GM23338 (cell line): ENCODE measurements at regions not wholly inside any gene's neighbourhood (a gene's known extent, or its start where the extent isn't known, plus 50 kb on each side); places are given as distances from the start of the nearest gene placed in this dataset.
A peak's percentile ranks its signal among the peaks of the same experiment; 100 is the strongest.

Experiments used
- ATAC-seq: fragments of 200-7000 bp; cut with Tn5 transposase; 3 replicates; pipeline ENCODE4 v1.9.1; 2020
- DNase-seq: peaks from one replicate; pipeline ENCODE4 v3.0.0-alpha.2; 2015; ENCODE audit warnings: low spot score
- H2AFZ ChIP-seq: fragments of 200-600 bp; sonication (generic); 2 replicates; pipeline ENCODE4 v1.8.0; 2016; ENCODE audit warnings: antibody characterized with exemption, mild to moderate bottlenecking, moderate library complexity
- H3F3A ChIP-seq: fragments of 200-600 bp; sonication (generic); replicated peaks from 2 replicates; pipeline ENCODE4 v1.8.0; 2017; ENCODE audit warnings: antibody characterized with exemption, mixed run types, low read depth
- H3K27ac ChIP-seq: fragments of 200-600 bp; sonication (generic); 2 replicates; pipeline ENCODE4 v1.6.1; 2016; ENCODE audit warnings: low read depth
- H3K27me3 ChIP-seq: fragments of 200-600 bp; sonication (generic); 2 replicates; pipeline ENCODE4 v1.8.0; 2016; ENCODE audit warnings: mild to moderate bottlenecking, mixed run types, moderate library complexity; ENCODE audit not compliant: insufficient read depth
- H3K36me3 ChIP-seq: fragments of 200-600 bp; sonication (generic); 2 replicates; pipeline ENCODE4 v1.8.0; 2016; ENCODE audit warnings: mild to moderate bottlenecking; ENCODE audit not compliant: insufficient read depth
- H3K4me1 ChIP-seq: fragments of 200-600 bp; sonication (generic); 2 replicates; pipeline ENCODE4 v1.8.0; 2016; ENCODE audit warnings: mild to moderate bottlenecking, moderate library complexity; ENCODE audit not compliant: insufficient read depth
- H3K4me2 ChIP-seq: fragments of 200-600 bp; sonication (generic); 2 replicates; pipeline ENCODE4 v1.7.1; 2017; ENCODE audit warnings: mixed run types
- H3K4me3 ChIP-seq: fragments of 200-600 bp; sonication (generic); 2 replicates; pipeline ENCODE4 v1.6.1; 2016; ENCODE audit warnings: mixed run types
- H3K79me2 ChIP-seq: fragments of 200-600 bp; sonication (generic); replicated peaks from 2 replicates; pipeline ENCODE4 v1.8.0; 2017; ENCODE audit warnings: mild to moderate bottlenecking; ENCODE audit not compliant: insufficient read depth
- H3K9me2 ChIP-seq: fragments of 200-600 bp; sonication (generic); 2 replicates; pipeline ENCODE4 v1.8.0; 2017; ENCODE audit not compliant: insufficient read depth
- H4K20me1 ChIP-seq: fragments of 200-600 bp; sonication (generic); replicated peaks from 2 replicates; pipeline ENCODE4 v1.8.0; 2017; ENCODE audit warnings: mild to moderate bottlenecking; ENCODE audit not compliant: insufficient read depth
- H3K27ac Mint-ChIP-seq: 2 replicates; pipeline ENCODE4 v1.8.0; 2020; ENCODE audit warnings: inconsistent platforms, mild to moderate bottlenecking, moderate library complexity, mixed read lengths
- H3K27me3 Mint-ChIP-seq: 3 replicates; pipeline ENCODE4 v1.8.0; 2022; ENCODE audit warnings: low read depth, mild to moderate bottlenecking, moderate library complexity, mixed read lengths, inconsistent platforms; ENCODE audit not compliant: insufficient read depth, poor library complexity
- H3K36me3 Mint-ChIP-seq: 3 replicates; pipeline ENCODE4 v1.8.0; 2021; ENCODE audit warnings: low read depth, mild to moderate bottlenecking, inconsistent platforms, moderate library complexity, mixed read lengths
- H3K4me1 Mint-ChIP-seq: 3 replicates; pipeline ENCODE4 v1.8.0; 2020; ENCODE audit warnings: mild to moderate bottlenecking, inconsistent platforms, mixed read lengths
- H3K4me3 Mint-ChIP-seq: 3 replicates; pipeline ENCODE4 v1.8.0; 2021; ENCODE audit warnings: moderate library complexity, mild to moderate bottlenecking, inconsistent platforms, mixed read lengths
- H3K9me3 Mint-ChIP-seq: 3 replicates; pipeline ENCODE4 v1.8.0; 2020; ENCODE audit warnings: moderate library complexity, mild to moderate bottlenecking, inconsistent platforms, mixed read lengths
- EZH2phosphoT487 ChIP-seq: fragments of 200-600 bp; sonication (generic); IDR thresholded peaks from one replicate; pipeline ENCODE4 v1.8.1; 2018; ENCODE audit warnings: antibody characterized with exemption; ENCODE audit not compliant: unreplicated experiment
- POLR2AphosphoS5 ChIP-seq: IDR thresholded peaks from 2 replicates; pipeline ENCODE4 v1.6.1; 2016; ENCODE audit warnings: antibody characterized with exemption, low read depth
- STAT1 ChIP-seq: IDR thresholded peaks from one replicate; pipeline ENCODE4 v1.6.1; 2016; ENCODE audit warnings: antibody characterized with exemption; ENCODE audit not compliant: unreplicated experiment
- TF ChIP-seq, protein P1 (sequence below): IDR thresholded peaks from one replicate; pipeline ENCODE4 v1.6.1; 2018; ENCODE audit warnings: antibody characterized with exemption; ENCODE audit not compliant: unreplicated experiment
- TF ChIP-seq, protein P2 (sequence below), 2 experiments: fragments of 200-600 bp in 1 of 2; sonication (generic) in 1 of 2; conservative IDR thresholded peaks; 2 replicates each; pipeline versions ENCODE4 v1.5.1 to v1.6.1; 2016 to 2017; ENCODE audit warnings: antibody characterized with exemption in 2 of 2, low read depth in 2 of 2, mild to moderate bottlenecking in 2 of 2, moderate library complexity in 1 of 2
- TF ChIP-seq, protein P3 (sequence below): IDR thresholded peaks from 2 replicates; pipeline ENCODE4 v1.6.1; 2016; ENCODE audit warnings: antibody characterized with exemption

DNA sequence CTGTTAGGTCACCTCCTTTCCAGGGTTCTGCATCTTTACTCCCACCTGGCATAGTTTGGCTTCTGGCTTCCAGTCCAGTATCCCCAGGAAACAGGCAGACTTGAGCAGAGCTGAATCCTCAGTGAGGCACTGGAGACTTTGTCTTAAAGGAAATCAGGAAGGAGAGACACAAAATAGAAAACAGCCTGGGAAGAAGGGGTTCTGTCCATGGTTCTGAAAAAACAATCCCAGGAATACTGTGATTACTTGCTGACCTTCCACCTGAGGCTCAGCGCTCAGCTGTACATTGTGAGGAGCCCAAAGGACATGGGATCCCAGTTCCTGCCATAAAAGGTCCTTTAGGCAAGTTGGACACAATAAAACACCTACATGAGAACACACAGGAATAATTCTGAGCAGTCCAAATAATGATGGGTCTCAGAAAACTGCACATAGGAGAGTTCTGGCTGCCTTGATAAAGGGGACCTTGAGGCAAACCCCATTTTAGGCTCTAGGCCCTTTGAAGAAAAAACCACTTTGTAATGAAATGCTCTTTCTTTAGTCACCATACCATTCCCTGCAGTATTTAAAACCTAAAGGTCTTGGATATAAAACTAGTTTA lies 81.4 kb upstream of the CRHR1 start:
- peaks cover 5% of the 10 kb centered on the region for H3K27me3 Mint-ChIP-seq
- Histone ChIP-seq H4K20me1 (no peaks in the 10 kb centered on the region), H3K36me3 (no peaks in the 10 kb centered on the region), H3K27me3 (no peaks in the 10 kb centered on the region), H3K4me2 (no peak overlapping the region), H3K9me2 (no peaks in the 10 kb centered on the region), H3K4me3 (no peak overlapping the region), H3K79me2 (no peaks in the 10 kb centered on the region), H3K27ac (no peak overlapping the region), H2AFZ (no peak overlapping the region), H3K4me1 (peaks cover 7% of the 10 kb centered on the region; the same call in 1 of the 2 replicates), H3F3A (no peaks in the 10 kb centered on the region)
- peak; percentile 84 for ATAC-seq
- no peak overlapping the region for H3K4me3 Mint-ChIP-seq
- H3K36me3 Mint-ChIP-seq: no peaks in the 10 kb centered on the region; the same call in 2 of the 3 replicates
- no peaks in the 10 kb centered on the region for H3K9me3 Mint-ChIP-seq
- H3K4me1 Mint-ChIP-seq: peaks cover 4% of the 10 kb centered on the region; the same call in 2 of the 3 replicates
- TF ChIP-seq, protein P1, sequence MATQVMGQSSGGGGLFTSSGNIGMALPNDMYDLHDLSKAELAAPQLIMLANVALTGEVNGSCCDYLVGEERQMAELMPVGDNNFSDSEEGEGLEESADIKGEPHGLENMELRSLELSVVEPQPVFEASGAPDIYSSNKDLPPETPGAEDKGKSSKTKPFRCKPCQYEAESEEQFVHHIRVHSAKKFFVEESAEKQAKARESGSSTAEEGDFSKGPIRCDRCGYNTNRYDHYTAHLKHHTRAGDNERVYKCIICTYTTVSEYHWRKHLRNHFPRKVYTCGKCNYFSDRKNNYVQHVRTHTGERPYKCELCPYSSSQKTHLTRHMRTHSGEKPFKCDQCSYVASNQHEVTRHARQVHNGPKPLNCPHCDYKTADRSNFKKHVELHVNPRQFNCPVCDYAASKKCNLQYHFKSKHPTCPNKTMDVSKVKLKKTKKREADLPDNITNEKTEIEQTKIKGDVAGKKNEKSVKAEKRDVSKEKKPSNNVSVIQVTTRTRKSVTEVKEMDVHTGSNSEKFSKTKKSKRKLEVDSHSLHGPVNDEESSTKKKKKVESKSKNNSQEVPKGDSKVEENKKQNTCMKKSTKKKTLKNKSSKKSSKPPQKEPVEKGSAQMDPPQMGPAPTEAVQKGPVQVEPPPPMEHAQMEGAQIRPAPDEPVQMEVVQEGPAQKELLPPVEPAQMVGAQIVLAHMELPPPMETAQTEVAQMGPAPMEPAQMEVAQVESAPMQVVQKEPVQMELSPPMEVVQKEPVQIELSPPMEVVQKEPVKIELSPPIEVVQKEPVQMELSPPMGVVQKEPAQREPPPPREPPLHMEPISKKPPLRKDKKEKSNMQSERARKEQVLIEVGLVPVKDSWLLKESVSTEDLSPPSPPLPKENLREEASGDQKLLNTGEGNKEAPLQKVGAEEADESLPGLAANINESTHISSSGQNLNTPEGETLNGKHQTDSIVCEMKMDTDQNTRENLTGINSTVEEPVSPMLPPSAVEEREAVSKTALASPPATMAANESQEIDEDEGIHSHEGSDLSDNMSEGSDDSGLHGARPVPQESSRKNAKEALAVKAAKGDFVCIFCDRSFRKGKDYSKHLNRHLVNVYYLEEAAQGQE: peak; percentile 82
- no peak for TF ChIP-seq STAT1
- DNase-seq: peak; percentile 78
- no peak overlapping the region for H3K27ac Mint-ChIP-seq

DNA sequence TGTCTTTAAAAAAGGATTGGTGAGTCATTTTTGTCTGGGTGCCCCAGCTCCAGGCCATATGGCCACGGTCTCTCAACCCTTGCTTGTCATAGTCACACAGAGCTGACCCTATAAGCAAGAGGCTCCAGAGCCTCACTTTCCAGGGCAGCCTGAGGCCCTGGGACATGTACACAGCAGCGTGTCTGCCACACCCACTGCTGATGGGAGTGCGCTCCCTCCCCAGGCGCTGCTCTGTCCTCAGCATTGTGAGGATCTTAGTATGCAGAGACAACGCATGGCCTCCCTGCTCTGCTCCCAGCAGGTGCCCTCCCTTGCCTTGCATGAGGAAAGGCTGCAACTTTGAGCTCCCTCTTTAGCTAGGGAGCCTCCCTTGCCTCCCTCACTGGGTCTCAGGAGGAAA lies 80.8 kb upstream of the CRHR1 start:
- no peak for DNase-seq
- no peaks in the 10 kb centered on the region for H3K79me2 ChIP-seq
- peaks cover 5% of the 10 kb centered on the region for H3K27me3 Mint-ChIP-seq
- TF ChIP-seq, protein P2, sequence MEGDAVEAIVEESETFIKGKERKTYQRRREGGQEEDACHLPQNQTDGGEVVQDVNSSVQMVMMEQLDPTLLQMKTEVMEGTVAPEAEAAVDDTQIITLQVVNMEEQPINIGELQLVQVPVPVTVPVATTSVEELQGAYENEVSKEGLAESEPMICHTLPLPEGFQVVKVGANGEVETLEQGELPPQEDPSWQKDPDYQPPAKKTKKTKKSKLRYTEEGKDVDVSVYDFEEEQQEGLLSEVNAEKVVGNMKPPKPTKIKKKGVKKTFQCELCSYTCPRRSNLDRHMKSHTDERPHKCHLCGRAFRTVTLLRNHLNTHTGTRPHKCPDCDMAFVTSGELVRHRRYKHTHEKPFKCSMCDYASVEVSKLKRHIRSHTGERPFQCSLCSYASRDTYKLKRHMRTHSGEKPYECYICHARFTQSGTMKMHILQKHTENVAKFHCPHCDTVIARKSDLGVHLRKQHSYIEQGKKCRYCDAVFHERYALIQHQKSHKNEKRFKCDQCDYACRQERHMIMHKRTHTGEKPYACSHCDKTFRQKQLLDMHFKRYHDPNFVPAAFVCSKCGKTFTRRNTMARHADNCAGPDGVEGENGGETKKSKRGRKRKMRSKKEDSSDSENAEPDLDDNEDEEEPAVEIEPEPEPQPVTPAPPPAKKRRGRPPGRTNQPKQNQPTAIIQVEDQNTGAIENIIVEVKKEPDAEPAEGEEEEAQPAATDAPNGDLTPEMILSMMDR (conservative IDR thresholded peaks at IDR 0.05; ENCODE audit: low read depth in 2 of 2): no peak
- TF ChIP-seq, protein P3, sequence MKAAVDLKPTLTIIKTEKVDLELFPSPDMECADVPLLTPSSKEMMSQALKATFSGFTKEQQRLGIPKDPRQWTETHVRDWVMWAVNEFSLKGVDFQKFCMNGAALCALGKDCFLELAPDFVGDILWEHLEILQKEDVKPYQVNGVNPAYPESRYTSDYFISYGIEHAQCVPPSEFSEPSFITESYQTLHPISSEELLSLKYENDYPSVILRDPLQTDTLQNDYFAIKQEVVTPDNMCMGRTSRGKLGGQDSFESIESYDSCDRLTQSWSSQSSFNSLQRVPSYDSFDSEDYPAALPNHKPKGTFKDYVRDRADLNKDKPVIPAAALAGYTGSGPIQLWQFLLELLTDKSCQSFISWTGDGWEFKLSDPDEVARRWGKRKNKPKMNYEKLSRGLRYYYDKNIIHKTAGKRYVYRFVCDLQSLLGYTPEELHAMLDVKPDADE: no peak
- TF ChIP-seq, protein P1: no peak
- TF ChIP-seq POLR2AphosphoS5: no peak
- no peak for TF ChIP-seq EZH2phosphoT487

More for the DNA sequence above, 80.8 kb upstream of the CRHR1 start:
- Histone ChIP-seq H3F3A (no peaks in the 10 kb centered on the region), H3K4me3 (no peak overlapping the region), H3K27me3 (no peaks in the 10 kb centered on the region), H3K9me2 (no peaks in the 10 kb centered on the region), H3K36me3 (no peaks in the 10 kb centered on the region), H2AFZ (no peak overlapping the region), H3K4me2 (no peak overlapping the region), H3K27ac (no peak overlapping the region), H4K20me1 (no peaks in the 10 kb centered on the region), H3K4me1 (peaks cover 7% of the 10 kb centered on the region; the same call in 1 of the 2 replicates)
- H3K36me3 Mint-ChIP-seq: no peaks in the 10 kb centered on the region
- no peak overlapping the region for H3K27ac Mint-ChIP-seq
- peaks cover 7% of the 10 kb centered on the region; the same call in 2 of the 3 replicates for H3K4me1 Mint-ChIP-seq
- peak; percentile 82 for ATAC-seq
- no peak overlapping the region for H3K4me3 Mint-ChIP-seq
- H3K9me3 Mint-ChIP-seq: no peaks in the 10 kb centered on the region
